GM18870 (cell line): ENCODE measurements at regions not wholly inside any gene's neighbourhood (a gene's known extent, or its start where the extent isn't known, plus 50 kb on each side); places are given as distances from the start of the nearest gene placed in this dataset.

Experiments used
- ATAC-seq: cut with Tn5 transposase; IDR thresholded peaks from one replicate; pipeline ENCODE4 v1.9.1; 2021; ENCODE audit warnings: moderate library complexity; ENCODE audit not compliant: unreplicated experiment

GRCh38 chr5:88377240-88377639 is 108.6 kb upstream of the TMEM161B start:
- no peak for ATAC-seq

GRCh38 chr5:88376728-88377127 is 108.1 kb upstream of the TMEM161B start:
- ATAC-seq = no peak

GRCh38 chr5:88374391-88374790 is 105.7 kb upstream of the TMEM161B start:
- ATAC-seq = no peak

GRCh38 chr5:88370824-88371223 is 102.2 kb upstream of the TMEM161B start:
- ATAC-seq = no peak

- no peak for ATAC-seq
Observed at GRCh38 chr5:88368201-88368600, 99.6 kb upstream of the TMEM161B start.

GRCh38 chr5:88364991-88365390 is 96.3 kb upstream of the TMEM161B start:
- ATAC-seq = no peak

GRCh38 chr5:88355490-88356050 is 86.9 kb upstream of the TMEM161B start:
- no peak for ATAC-seq

- no peak for ATAC-seq
Observed at GRCh38 chr5:88325868-88326267, 57.2 kb upstream of the TMEM161B start.

GRCh38 chr5:88322785-88323184 is 54.1 kb upstream of the TMEM161B start:
- ATAC-seq = no peak
